DMS53 (cell line): ENCODE measurements at regions not wholly inside any gene's neighbourhood (a gene's known extent, or its start where the extent isn't known, plus 50 kb on each side); places are given as distances from the start of the nearest gene placed in this dataset.

Experiments used
- DNase-seq: peaks from one replicate; lab custom pipeline; 2025; lab: John Stamatoyannopoulos, UW

DNA sequence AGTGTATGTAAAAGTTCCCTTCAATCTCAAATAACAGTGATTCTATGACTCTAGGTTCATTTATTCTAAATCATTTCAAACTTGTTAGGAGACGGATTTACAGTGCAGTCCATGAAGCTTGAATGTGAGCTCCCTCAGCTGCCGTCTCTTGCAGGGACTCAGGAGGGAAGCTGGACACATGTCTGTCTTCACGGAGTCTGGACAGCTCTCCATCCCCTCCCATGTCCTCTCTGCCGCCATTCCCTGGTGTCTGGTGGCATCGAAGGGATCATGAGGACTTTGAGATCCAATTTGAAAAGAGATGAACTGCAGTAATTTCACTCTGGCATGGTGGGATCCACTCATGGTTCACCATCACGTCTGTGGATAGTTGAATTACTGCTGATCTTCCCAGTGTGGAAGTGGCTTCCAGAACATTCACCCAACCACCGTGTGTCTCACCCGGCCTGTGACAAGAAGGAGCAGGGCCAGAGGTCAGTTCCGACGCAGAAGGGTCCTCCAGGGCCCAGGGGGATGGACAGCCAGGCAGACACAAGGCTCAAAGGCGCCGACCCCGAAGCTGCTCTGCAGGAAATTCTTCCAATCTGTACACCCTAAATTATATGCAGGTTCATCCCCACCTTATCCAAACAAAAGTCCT is 370.1 kb downstream of the THBS2 start:
- no peak for DNase-seq

DNA sequence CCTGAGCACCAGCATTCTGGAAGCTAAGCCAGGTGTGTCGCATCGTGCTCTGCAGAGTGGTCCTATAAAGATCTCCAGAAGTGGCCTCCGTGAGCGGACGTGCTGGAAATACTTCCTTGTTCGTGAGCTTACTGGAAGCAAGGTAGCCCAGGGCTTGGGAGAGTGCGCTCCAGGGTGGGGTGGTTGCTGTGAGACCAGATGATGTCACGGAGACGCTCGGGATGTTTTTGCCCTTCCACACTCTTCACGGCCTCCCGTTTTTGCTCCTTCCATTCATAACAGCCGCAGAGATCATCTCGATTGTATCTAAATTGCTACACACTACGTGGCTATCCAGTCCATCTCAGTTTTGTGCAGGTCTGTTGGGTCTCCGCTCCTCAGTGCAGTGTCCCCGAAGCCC is 373.4 kb downstream of the THBS2 start:
- no peak for DNase-seq

- DNase-seq: peak; percentile 95
Observed at GRCh38 chr6:168877821-168878282, 375.8 kb downstream of the THBS2 start.

DNA sequence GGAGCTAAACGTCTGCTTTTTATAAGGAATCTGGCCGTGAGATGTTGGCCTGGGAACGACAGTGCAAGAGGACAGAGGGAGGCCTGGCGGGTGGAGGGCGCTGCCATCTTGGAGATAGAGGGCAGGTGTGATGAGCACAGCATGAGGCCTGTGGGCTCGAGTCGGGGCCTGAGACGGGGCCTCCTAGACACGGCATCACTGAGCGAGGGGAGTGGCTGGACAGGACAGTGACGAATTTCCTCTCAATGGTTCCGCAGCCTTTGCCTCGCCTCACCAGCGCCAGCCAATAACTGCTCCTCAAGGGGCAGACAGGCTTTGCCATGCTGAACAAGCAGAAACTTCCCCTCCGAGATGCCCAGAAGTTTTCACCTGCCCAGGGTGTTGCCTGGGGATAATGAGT is 376.7 kb downstream of the THBS2 start:
- DNase-seq: no peak

DNA sequence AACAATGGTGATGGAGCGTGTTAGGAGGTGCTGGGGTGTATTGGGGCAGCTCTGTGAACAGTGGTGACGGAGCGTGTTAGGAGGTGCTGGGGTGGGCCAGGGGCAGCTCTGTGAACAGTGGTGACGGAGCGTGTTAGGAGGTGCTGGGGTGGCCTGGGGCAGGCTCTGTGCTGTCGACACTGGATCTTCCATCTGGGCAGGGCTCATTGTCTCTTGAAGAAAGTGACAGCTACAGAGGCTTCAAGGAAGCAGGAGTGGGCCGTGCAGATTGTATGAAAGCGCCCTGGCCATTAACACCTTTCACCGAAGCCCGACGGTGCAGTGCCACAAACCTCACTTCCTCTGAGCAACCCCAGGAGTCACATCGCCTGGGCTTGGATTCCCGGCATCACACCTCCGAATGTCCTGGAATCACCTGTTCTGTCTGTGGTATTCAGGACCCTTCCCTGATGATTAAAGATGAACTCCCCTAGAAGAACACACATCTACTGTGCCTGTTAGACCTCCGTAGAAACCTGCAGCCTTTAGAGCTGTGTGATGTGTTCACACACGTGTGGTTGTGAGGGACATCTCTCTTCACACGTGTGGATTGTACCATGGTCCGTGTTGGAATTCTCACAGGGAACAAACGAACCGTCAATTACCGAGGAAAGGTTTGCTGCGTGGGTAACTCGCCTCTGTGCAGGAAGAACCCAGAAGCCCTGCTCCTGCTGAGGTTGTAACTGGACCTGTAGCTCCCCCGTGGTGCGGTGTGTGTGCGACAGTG is 377.7 kb downstream of the THBS2 start:
- DNase-seq: no peak

DNA sequence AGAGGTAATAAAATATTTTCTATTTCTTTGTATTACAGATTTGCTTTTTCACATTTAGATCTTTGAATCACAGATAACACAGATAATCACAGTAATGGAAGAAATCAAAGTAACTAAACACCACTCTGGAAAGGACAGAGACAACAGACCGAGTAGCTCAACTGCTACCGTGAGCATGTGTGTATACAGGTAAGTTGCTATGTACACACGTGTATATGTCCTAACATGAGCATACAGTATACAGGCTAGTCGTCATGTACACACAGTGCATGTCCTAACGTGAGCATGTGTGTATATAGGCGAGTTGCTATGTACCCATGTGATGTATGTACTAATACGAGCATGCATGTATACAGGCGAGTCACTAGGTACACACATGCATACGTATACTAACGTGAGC is 379.0 kb downstream of the THBS2 start:
- no peak for DNase-seq

GRCh38 chr6:168873278-168874190 is 380.1 kb downstream of the THBS2 start:
- no peak for DNase-seq

DNA sequence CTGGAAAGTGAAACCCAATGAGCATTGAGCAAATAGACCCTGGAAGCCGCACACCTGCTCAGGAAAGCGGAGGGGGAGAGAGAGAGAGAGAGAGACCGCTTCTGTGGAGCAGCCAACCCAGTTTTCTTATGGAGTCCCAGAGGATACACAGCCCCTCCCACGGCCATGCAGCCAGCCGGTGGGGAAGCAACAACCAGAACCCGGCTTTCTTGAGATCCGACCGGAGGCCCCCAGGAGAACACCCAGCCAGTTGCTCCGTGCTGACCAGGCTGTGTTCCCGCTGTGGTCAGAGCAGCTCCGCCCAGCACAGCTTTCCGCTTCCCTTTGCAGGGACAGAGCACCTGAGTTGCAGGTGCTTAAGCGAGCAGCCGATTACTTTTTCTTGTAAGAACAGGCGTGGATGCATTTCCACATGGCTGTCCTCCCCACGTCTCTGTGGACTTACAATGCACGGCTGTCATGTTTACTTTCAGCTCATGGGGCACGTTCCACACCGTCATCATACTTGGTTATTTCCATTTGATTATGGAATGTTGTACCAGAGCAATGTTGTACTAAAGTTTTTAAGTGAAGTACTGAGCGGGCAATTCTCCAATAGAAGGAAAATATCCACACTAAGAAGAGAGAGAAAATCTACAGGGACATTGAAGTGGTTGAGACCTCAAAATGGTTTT is 381.9 kb downstream of the THBS2 start:
- peak; percentile 85 for DNase-seq

- DNase-seq: peak; percentile 68
Observed at GRCh38 chr6:168870982-168871381, 382.7 kb downstream of the THBS2 start.

- DNase-seq: no peak
Observed at GRCh38 chr6:168867247-168868102, 386.2 kb downstream of the THBS2 start.

- DNase-seq: no peak
Observed at GRCh38 chr6:168866534-168866933, 387.1 kb downstream of the THBS2 start.

DNA sequence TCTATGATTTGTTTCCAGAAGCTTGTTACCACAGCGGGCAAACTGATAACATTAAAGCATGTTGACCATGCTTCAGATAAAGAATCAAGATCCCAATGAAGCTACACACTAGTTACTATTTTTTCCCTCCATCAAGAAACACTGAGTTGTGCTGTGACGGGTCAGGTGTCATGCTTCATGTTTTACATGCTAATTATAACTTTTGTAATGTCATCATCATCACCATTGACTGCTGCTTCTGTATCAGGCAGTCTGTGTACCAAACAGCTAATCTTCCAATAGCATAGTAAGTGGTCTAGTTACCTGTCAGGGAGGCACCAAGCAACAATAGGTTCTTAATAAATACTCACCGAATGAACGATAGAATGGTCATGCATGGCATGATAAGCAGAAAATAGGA is 388.1 kb downstream of the THBS2 start:
- DNase-seq: no peak

GRCh38 chr6:168864541-168865460 is 388.8 kb downstream of the THBS2 start:
- DNase-seq: no peak

DNA sequence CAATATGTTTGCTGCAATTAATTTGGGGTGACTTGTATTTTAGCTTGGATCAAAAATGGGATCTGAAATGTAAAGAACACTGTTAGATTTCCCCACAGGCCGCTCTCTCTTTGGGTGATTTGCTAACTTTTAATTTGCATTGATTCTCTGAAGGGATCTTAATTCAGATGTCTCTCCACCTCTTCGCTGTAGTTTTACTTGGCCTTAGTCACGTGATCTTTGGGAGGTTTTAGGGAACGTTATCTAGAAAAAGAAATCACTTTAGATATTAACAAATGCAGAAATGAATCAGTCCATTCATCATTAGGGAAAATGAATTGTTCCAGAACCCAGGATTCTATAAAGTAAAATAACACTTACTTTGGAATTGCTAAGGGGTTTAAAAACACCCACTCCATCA is 390.2 kb downstream of the THBS2 start:
- no peak for DNase-seq

DNA sequence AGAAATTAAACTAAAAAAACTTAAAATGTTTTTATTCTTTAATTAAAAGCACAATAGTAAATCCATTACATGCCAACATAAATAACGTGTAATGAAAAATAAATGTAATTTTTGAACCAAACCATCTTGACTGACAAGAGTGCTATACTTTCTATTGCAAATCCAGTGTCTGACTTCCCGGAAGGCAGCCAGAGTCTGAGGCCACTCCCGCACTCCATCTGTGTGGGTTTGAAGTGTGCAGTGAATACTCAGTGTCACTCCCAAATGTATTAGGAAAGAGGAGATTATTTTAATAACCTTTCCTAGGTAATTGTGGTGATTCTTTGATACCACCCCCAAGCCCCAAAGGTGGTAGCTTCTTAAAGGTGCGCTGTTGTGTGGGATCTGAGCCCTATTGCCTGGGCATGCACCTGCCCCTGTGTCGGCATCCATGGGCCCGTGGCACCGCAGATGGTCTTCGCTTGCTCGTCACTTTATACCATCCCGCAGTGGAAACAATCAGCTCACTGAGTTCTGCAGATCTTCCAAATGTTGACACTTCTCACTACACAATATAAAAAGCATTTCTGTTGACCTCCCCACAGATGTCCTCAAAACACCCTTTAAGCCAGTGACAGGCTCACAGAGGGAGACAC is 391.2 kb downstream of the THBS2 start:
- DNase-seq: no peak

GRCh38 chr6:168860987-168861386 is 392.7 kb downstream of the THBS2 start:
- DNase-seq: no peak

- DNase-seq: no peak
Observed at GRCh38 chr6:168860341-168860740, 393.3 kb downstream of the THBS2 start.

DNA sequence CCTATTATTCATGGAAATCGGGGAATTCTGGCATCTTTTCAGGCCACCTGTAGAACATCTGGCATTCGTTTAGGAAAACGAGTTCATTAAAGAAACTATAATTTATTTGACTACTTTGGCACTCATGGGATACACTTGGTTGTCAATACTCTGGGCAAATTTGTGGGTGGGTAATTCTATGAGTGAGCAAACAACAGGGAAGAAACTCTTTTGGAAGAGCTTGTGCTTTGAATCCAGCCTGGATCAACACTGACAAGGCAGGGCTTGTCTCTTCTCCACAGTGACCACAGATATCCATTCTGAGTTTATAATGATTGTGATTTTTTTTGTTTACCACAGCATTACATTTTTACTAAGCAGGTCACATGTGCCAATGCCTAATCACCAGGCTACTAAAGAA is 394.7 kb downstream of the THBS2 start:
- no peak for DNase-seq

DNA sequence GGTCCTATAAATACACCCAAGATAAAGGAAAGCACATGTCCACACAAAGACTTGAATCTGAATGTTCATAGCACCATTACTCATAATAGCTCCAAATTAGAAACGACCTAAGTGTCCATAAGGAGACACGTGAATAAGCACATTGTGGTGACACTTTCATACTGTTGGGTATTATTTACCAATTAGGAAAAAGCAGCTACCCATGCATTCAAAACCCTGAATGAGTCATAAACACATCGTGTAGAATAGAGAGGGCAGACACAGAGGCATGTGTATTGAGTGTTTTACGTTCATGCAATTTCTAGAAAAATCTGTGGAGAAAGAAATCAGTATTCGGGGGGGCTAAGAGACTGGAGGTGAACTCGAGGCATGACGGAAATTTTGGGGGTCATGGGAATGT is 396.7 kb downstream of the THBS2 start:
- no peak for DNase-seq
